Prostate gland (tissue), 2 donors: ENCODE measurements at regions not wholly inside any gene's neighbourhood (a gene's known extent, or its start where the extent isn't known, plus 50 kb on each side); places are given as distances from the start of the nearest gene placed in this dataset.

Experiments
- CTCF ChIP-seq, 4 experiments: fragments of 200-600 bp in 2 of 4; fragments of 450-650 bp in 2 of 4; sonication (generic) in 2 of 4; IDR thresholded peaks; 1 replicate in 3 of 4; 2 replicates in 1 of 4; pipeline ENCODE4 v1.5.1; 2016 to 2019; ENCODE audit warnings: antibody characterized with exemption in 4 of 4, mild to moderate bottlenecking in 2 of 4, moderate library complexity in 2 of 4
- POLR2A ChIP-seq: fragments of 450-650 bp; IDR thresholded peaks from one replicate; pipeline ENCODE4 v1.6.1; 2016; ENCODE audit warnings: antibody characterized with exemption, mild to moderate bottlenecking
- POLR2AphosphoS5 ChIP-seq: sonication (generic); formaldehyde crosslinking; IDR thresholded peaks from one replicate; pipeline ENCODE4 v1.6.1; 2017; ENCODE audit warnings: antibody characterized with exemption

GRCh38 chr10:2392145-2392812 is 655.0 kb upstream of the ADARB2 start:
- TF ChIP-seq CTCF (IDR thresholded peaks at IDR 0.05) (no peak), POLR2AphosphoS5 (no peak), POLR2A (no peak)
